ENCODE measurements at regions not wholly inside any gene's neighbourhood (a gene's known extent, or its start where the extent isn't known, plus 50 kb on each side); places are given as distances from the start of the nearest gene placed in this dataset.

- TF ChIP-seq, protein P1, sequence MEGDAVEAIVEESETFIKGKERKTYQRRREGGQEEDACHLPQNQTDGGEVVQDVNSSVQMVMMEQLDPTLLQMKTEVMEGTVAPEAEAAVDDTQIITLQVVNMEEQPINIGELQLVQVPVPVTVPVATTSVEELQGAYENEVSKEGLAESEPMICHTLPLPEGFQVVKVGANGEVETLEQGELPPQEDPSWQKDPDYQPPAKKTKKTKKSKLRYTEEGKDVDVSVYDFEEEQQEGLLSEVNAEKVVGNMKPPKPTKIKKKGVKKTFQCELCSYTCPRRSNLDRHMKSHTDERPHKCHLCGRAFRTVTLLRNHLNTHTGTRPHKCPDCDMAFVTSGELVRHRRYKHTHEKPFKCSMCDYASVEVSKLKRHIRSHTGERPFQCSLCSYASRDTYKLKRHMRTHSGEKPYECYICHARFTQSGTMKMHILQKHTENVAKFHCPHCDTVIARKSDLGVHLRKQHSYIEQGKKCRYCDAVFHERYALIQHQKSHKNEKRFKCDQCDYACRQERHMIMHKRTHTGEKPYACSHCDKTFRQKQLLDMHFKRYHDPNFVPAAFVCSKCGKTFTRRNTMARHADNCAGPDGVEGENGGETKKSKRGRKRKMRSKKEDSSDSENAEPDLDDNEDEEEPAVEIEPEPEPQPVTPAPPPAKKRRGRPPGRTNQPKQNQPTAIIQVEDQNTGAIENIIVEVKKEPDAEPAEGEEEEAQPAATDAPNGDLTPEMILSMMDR (IDR thresholded peaks at IDR 0.05) = no peak
- TF ChIP-seq POLR2A (IDR thresholded peaks at IDR 0.05) = no peak
These were observed 161.1 kb downstream of the SUDS3 start for GRCh38 chr12:118537481-118537917.

Data from thyroid gland (tissue), 4 donors.